A549 (cell line): ENCODE measurements at regions not wholly inside any gene's neighbourhood (a gene's known extent, or its start where the extent isn't known, plus 50 kb on each side); places are given as distances from the start of the nearest gene placed in this dataset.

Experiments used
- CTCF ChIP-seq: fragments of >200 bp; sonication (Bioruptor Twin); formaldehyde crosslinking; IDR thresholded peaks from 3 replicates; pipeline ENCODE4 v1.5.1; 2016
- FOXS1 ChIP-seq: fragments of 250-450 bp; sonication (Bioruptor Pico); IDR thresholded peaks from 2 replicates; pipeline ENCODE4 v1.5.0; 2020; ENCODE audit warnings: mild to moderate bottlenecking, moderate library complexity
- HDAC2 ChIP-seq: fragments of 200-600 bp; sonication (generic); IDR thresholded peaks from 2 replicates; pipeline ENCODE4 v1.6.1; 2016
- MAFK ChIP-seq: fragments of 450-650 bp; IDR thresholded peaks from 2 replicates; pipeline ENCODE4 v1.6.1; 2014; ENCODE audit not compliant: partially characterized antibody
- MAX ChIP-seq: IDR thresholded peaks from 2 replicates; pipeline ENCODE4 v1.6.1; 2012
- MYC ChIP-seq: IDR thresholded peaks from 2 replicates; pipeline ENCODE4 v1.6.1; 2012; ENCODE audit warnings: mild to moderate bottlenecking, inconsistent platforms, low read length, improper control_type of control experiment, borderline replicate concordance
- NPAS2 ChIP-seq: fragments of 250-450 bp; sonication (Bioruptor Pico); IDR thresholded peaks from 2 replicates; pipeline ENCODE4 v1.8.0; 2022; ENCODE audit warnings: mild to moderate bottlenecking, moderate library complexity, borderline replicate concordance
- POLR2A ChIP-seq: IDR thresholded peaks from 2 replicates; pipeline ENCODE4 v1.6.1; 2012; ENCODE audit warnings: mild to moderate bottlenecking, low read length
- POLR2AphosphoS2 ChIP-seq: conservative IDR thresholded peaks from 2 replicates; pipeline ENCODE4 v1.6.1; 2012; ENCODE audit warnings: low read length, improper control_type of control experiment, inconsistent platforms
- RFX5 ChIP-seq: fragments of 450-650 bp; IDR thresholded peaks from 2 replicates; pipeline ENCODE4 v1.7.1; 2014; ENCODE audit warnings: antibody characterized with exemption, mild to moderate bottlenecking, moderate library complexity
- RNF2 ChIP-seq: fragments of 200-600 bp; sonication (generic); IDR thresholded peaks from 2 replicates; pipeline ENCODE4 v1.6.1; 2016; ENCODE audit warnings: low read depth, mild to moderate bottlenecking, antibody characterized with exemption, moderate library complexity, borderline replicate concordance

GRCh38 chr14:71538288-71538687 lies 393.9 kb upstream of the RGS6 start:
- no peak for TF ChIP-seq CTCF
- no peak for TF ChIP-seq MAFK
- TF ChIP-seq POLR2AphosphoS2 = no peak
- TF ChIP-seq POLR2A = no peak
- TF ChIP-seq RFX5 = no peak
- no peak for TF ChIP-seq MYC
- no peak for TF ChIP-seq MAX
- TF ChIP-seq RNF2 = no peak
- TF ChIP-seq FOXS1 (CRISPR knock-in tag) = no peak
- TF ChIP-seq NPAS2 (CRISPR knock-in tag) = no peak
- TF ChIP-seq HDAC2 = no peak
